Psoas muscle (tissue), 7 donors: ENCODE measurements at regions not wholly inside any gene's neighbourhood (a gene's known extent, or its start where the extent isn't known, plus 50 kb on each side); places are given as distances from the start of the nearest gene placed in this dataset.

Experiments
- ATAC-seq, 4 donors: fragments of 200-7000 bp; cut with Tn5 transposase; one replicate each; pipeline ENCODE4 v1.9.1; 2020; ENCODE audit warnings: moderate library complexity in 3 of 4, mild to moderate bottlenecking in 2 of 4
- DNase-seq, 2 donors: peaks; one replicate each; pipeline ENCODE4 v3.0.0-alpha.2; 2020
- H3K27ac ChIP-seq: fragments of 200-600 bp; one replicate; pipeline ENCODE4 v1.8.0; 2022
- H3K27me3 ChIP-seq, 3 donors: fragments of 200-600 bp in 1 of 3; one replicate each; pipeline versions ENCODE4 v1.6.1 to v1.8.0; 2013 to 2022; ENCODE audit warnings: low read length in 2 of 3, mild to moderate bottlenecking in 2 of 3, moderate library complexity in 1 of 3; ENCODE audit not compliant: insufficient read depth in 3 of 3
- H3K36me3 ChIP-seq, 2 donors: fragments of 200-600 bp in 1 of 2; one replicate each; pipeline versions ENCODE4 v1.6.1 to v1.8.0; 2013 to 2022; ENCODE audit warnings: low read depth in 1 of 2, mild to moderate bottlenecking in 1 of 2, moderate library complexity in 1 of 2; ENCODE audit not compliant: insufficient read depth in 1 of 2
- H3K4me1 ChIP-seq: fragments of 200-600 bp; one replicate; pipeline ENCODE4 v1.8.0; 2022
- H3K4me3 ChIP-seq: fragments of 200-600 bp; one replicate; pipeline ENCODE4 v1.8.0; 2022; ENCODE audit warnings: mild to moderate bottlenecking
- H3K9me3 ChIP-seq: fragments of 200-600 bp; one replicate; pipeline ENCODE4 v1.8.0; 2022
- CTCF ChIP-seq: fragments of 200-600 bp; IDR thresholded peaks from one replicate; pipeline ENCODE4 v1.8.0; 2022; ENCODE audit warnings: antibody characterized with exemption
- WGBS, 3 donors: extraction: QIAGEN DNeasy Blood & Tissue Kit; methylation state at CpG; one replicate each; pipeline versions ENCODE4 v1.1.6 to v1.1.7; 2013; 5-methylcytosine and 5-hydroxymethylcytosine counted together
- intact Hi-C, 2 donors: fragments of 100-400 bp; cut with DNase I; formaldehyde crosslinking; loops; one replicate each; pipeline versions ENCODE4 v1.11.0 to v1.14.2; 2022
- donor health status: healthy with polysubstance abuse.
- donor health status: DM: no; HTN: no; CAD: no; lungs with moderate emphysema.
- donor health status: Bipolar disorder and iron deficiency.
- donor health status: healthy.
- donor health status: DM: yes; HTN: yes; CAD: no.
- donor health status: DM: no; HTN: no; CAD: no.
- donor health status: DM: yes; HTN: yes; CAD: no.

GRCh38 chr14:104503691-104504090, 75.9 kb upstream of the C14orf180 start:
- Histone ChIP-seq H3K4me3 (no peak overlapping the region), H3K36me3 (no peaks in the 10 kb centered on the region), H3K4me1 (no peaks in the 10 kb centered on the region), H3K9me3 (peaks cover 13% of the 10 kb centered on the region), H3K27ac (no peak overlapping the region), H3K27me3 (peaks cover 0 to 10% (median 10%) of the 10 kb centered on the region in 3 donors)
- no peak for TF ChIP-seq CTCF
- intact Hi-C loops, result no loop called here
- 71 to 79% (median 72%) methylated on average over 6 of the region's 6 CpGs for WGBS, 3 donors
- DNase-seq (no peak), ATAC-seq (no peak)

GRCh38 chr14:104504172-104504735, 75.3 kb upstream of the C14orf180 start:
- no peak for TF ChIP-seq CTCF
- intact Hi-C loops, result no loop called here
- ATAC-seq, result no peak
- DNase-seq, result no peak
- Histone ChIP-seq H3K36me3 (no peaks in the 10 kb centered on the region), H3K4me3 (no peak overlapping the region), H3K4me1 (no peaks in the 10 kb centered on the region), H3K9me3 (peaks cover 13% of the 10 kb centered on the region), H3K27ac (no peak overlapping the region), H3K27me3 (peaks cover 0 to 13% (median 10%) of the 10 kb centered on the region in 3 donors)
- WGBS, 3 donors, result 77 to 85% (median 78%) methylated on average over 7 of the region's 7 CpGs

- WGBS, 3 donors, result 51 to 67% (median 55%) methylated on average over 26 to 28 of the region's 28 CpGs
- no peaks in the 10 kb centered on the region for H3K4me1 ChIP-seq
- H3K27me3 ChIP-seq, result peaks cover 0 to 20% (median 8%) of the 10 kb centered on the region in 3 donors
- ATAC-seq, result no peak
- intact Hi-C loops, result no loop called here
- H3K27ac ChIP-seq, result no peak overlapping the region
- no peak for TF ChIP-seq CTCF
- no peak for DNase-seq
- no peaks in the 10 kb centered on the region for H3K36me3 ChIP-seq
- no peak overlapping the region for H3K4me3 ChIP-seq
- H3K9me3 ChIP-seq, result peaks cover 13% of the 10 kb centered on the region
These were observed 74.2 kb upstream of the C14orf180 start for GRCh38 chr14:104505085-104506074.

GRCh38 chr14:104506461-104507253, 72.9 kb upstream of the C14orf180 start:
- DNase-seq (no peak), ATAC-seq (no peak)
- H3K9me3 ChIP-seq, result peaks cover 9% of the 10 kb centered on the region
- no peak for TF ChIP-seq CTCF
- H3K4me3 ChIP-seq, result no peak overlapping the region
- peaks cover 0 to 20% (median 8%) of the 10 kb centered on the region in 3 donors for H3K27me3 ChIP-seq
- intact Hi-C loops, result no loop called here
- 76 to 78% (median 77%) methylated on average over 11 of the region's 11 CpGs for WGBS, 3 donors
- no peaks in the 10 kb centered on the region for H3K36me3 ChIP-seq
- H3K27ac ChIP-seq, result no peak overlapping the region
- H3K4me1 ChIP-seq, result no peaks in the 10 kb centered on the region
